ENCODE measurements at regions not wholly inside any gene's neighbourhood (a gene's known extent, or its start where the extent isn't known, plus 50 kb on each side); places are given as distances from the start of the nearest gene placed in this dataset.

DNA sequence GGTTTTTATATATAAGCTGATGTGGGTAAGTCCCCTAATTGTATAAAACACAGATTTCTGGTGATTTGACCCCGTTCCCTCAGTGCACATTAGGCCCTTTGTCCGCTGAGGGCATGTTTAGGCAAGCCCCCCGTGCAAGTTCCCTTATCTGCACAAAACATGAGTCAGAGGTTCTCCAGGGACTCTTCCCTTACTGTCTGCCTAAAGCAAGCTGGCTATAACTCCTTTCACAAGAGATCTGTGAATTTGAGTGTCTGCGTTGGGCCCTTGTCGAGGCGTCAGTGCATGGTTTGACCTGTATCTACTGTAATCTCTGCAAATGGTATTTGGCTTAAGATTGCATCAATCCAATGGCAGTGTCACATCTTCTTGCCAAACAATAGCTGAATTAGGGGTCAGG, 712.8 kb downstream of the CDH8 start:
- DNase-seq (ENCODE audit: low read depth), result no peak

DNA sequence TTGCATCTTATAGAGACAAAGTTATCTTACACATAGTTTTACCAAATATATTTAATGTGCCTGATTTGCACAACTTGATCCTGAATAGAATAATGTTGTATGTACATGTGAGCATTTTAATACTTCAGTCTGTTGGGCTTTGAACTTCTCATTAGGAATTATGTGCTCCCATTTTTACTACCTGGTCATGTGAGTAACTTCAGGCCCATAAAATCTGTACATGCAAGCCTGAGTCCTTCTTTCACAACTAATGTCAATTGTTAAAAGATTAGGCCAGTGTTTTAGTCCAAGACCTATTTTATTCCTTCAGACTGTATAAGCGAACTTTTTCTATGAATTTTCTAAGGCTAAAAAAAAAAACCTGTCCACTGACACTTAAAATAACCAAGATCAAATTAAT, 715.4 kb downstream of the CDH8 start:
- no peak for DNase-seq (ENCODE audit: low read depth)

DNA sequence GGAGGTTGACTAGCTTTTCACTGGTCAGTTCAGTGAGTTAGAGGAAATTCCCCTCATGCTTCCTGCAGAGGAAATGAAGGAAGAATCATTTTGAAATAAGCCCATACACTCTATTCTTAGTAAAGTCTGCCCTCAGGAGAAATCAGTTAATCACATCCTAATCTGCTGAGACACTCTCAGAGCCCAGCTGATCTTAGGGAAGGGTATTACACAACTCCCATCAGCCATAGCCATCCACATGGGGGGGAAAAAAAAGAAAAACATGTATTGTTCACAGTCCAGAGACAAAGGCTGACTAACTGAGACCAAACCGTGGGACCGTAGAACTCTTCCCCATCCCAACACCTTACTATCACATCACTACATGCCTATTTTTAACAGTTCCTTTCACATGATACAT, 722.3 kb downstream of the CDH8 start:
- no peak for DNase-seq (ENCODE audit: low read depth)

DNA sequence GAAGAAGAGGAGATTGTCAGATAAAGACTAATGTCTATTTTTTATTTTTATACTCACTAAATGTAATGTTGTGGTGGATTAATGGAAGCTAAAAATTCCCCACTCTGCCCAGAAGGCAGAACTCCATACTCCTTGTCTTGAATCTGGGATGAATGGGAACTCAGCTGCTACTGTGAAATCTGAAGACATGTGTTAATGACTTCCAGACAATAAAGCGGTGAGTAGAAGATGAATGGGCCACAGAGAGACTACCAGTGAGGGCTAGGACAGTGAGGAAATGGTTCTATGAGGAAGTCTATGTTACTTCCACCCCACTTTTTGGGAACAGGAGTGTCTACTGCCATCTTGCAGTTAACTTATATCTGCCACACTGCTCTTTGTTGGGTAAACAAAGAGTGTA, 726.9 kb downstream of the CDH8 start:
- no peak for DNase-seq (ENCODE audit: low read depth)

DNA sequence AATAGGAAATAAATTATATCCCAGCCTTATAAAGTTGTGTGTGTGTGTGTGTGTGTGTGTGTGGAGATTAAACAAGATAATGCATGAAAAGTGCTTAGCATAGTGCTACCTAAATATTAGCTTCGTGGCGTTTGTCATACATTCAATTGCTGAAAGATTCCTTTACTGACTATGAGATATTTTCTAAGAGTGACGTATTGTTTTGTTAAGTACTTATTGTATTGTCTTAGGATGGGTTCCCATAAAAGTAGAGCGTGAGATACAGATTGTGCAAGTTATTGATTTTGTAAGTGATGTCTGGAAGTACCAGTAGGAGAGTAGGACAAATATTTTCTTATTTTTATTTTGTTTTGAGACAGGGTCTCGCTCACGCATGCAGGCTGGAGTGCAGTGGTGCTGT, 730.0 kb downstream of the CDH8 start:
- DNase-seq (ENCODE audit: low read depth), result no peak

DNA sequence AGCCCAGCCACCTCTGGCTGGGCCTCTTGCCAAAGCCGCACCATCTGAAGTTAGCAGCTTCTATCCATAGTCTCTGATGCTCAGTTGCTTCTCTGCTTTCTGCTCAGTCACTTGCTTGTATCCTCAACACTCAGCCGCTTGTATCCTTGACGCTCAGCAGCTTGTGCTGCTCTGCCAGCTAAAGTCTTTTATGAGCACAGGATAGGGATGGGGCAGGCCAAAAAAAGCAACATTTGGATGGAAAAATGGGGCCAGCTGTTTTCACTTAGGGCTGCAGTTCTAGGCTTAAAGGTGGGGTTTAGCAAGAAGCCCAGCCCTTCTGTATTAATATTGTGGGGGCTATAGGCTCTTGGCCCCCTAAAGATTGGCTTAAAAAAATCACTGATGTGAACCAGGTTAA, 739.4 kb downstream of the CDH8 start:
- no peak for DNase-seq (ENCODE audit: low read depth)

DNA sequence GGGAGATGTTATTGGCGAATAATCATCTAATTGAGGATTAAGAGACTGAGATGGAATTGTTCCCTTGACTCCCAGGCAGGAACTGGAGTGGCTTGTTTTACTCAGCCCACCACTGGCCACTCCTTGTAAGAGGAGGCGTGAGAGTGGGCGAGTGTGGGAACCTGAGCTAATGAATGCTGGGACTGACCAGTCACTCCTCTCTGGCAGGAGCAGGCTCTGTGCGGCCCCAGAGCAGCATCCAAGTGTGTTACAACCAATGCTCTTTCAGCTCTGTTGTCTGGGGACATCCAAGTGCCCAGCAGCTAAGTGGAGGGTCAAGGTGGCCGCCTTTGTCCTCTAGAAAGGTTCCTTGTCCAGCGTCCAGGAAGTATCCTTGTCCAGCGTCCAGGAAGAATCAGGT, 739.9 kb downstream of the CDH8 start:
- no peak for DNase-seq (ENCODE audit: low read depth)

DNA sequence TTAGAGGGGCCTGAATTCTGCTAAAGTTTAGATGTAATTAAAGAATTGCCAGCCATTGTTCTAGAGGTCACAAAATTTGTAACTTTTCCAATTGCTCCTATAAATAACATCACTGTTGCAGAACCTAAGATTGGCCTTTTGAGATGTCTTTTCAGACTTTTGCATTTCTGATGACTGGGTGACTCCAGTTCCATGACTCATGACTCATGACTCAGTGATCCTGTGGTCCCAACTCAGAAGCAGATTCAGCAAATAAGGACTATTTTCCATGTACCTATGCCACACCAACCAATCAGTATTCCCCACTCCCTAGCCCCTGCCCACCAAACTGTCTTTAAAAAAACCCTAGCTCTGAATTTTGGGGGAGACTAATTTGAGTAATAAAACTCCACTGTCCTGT, 740.9 kb downstream of the CDH8 start:
- no peak for DNase-seq (ENCODE audit: low read depth)

DNA sequence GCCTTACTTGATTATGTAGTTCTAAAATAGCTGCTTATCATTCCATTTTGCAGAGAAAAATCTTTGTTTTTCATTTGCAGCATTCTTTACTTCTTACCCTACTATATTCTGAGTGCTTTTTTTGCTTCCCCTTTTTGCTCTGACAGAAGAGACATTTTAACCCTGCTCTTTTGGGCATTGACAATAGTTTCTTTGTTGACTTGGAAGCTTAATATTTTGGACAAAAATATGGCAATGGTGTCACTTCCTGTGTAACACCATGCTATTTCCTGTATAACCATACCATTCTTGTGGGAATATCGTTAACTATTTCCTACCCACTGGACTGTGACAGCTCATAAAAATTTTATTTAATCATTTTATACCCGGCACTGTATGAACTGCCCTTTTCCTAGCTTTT, 747.1 kb downstream of the CDH8 start:
- DNase-seq (ENCODE audit: low read depth), result no peak

DNA sequence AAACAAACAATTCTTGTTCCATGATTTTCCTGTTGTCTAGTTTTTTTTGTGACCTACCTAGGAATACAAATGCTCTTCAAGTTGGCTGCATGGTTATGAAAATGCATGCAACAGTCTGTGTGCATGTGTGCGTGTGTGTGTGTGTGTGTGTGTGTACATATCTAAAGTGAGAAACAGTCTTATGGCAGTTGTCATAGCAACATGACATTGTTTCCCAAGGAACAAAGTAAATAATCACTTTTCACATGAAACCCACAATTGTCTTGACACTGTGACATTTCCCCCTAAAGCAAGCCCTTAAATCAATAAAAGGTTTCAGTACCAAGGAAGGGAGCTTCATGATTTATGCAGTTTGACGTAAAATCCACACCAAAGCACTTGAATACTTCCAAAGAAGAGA, 758.4 kb downstream of the CDH8 start:
- no peak for DNase-seq (ENCODE audit: low read depth)

DNA sequence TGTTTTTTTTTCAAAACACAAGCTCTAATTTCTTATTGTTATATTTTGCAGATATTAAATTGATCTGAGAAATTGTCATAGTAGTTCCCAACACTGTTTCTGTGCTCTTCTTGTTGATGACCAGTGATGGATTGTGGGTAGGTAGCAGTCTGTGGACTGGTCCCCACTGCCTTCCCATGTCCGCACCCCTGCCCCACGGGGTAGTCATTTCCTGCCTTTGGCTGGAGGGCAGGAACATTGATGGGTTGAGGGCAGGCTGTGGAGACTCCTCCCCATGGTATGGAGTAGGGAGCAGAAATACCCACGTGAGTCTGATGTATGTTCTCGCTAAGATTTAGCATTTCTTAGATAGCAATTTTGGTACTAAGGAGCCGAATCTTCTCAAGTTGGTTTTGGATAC, 762.0 kb downstream of the CDH8 start:
- no peak for DNase-seq (ENCODE audit: low read depth)

DNA sequence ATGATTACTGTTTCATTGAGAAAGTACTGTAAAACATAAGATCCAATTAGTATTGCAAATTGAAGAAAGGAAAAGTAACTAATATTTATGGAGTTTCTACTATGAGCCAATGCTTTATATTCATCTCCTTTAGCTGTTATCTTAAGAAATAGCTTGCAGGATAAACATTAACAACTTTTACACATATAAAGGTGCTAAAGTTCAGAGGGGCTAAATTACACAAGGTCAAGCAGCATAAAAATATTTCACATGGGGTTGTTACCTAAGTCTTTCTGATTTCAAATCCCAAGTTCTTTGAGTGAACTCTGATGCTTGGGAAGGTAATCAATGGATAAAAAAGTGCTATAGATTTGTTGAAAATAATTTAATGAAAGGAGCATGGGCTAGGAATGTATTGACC, 765.5 kb downstream of the CDH8 start:
- no peak for DNase-seq (ENCODE audit: low read depth)

DNA sequence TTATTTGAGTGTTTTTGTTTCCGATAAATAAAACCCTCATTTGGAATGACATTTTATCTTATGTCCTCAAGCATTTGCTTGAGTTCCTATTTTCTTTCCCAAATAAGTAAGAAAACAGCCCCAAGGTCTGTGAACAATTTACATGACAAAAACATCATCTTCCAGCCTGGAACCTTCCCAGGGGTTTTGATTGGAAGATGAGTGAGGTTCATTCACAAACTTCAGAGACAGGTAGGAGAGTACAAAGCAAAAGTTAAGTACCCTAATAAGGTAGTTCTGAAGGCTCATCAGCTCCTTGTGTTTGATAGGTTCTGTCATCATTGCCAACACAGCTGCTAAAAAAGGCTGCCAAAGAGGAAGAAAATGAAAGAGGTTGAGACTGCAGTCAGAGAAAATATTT, 772.8 kb downstream of the CDH8 start:
- no peak for DNase-seq (ENCODE audit: low read depth)

DNA sequence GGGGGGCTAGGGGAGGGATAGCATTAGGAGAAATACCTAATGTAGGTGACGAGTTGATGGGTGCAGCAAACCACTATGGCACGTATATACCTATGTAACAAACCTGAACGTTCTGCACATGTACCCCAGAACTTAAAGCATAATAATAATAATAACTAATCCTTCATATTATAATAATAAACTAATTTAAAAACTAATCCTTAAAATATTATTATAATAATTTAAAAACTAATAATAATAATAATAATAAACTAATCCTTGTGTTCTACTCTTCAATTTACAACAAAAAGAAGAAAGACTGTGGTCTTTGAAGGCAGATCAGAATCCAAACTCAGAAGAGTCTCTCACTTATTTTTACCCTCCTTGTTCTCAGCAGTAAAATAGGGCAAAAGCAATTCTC, 774.9 kb downstream of the CDH8 start:
- no peak for DNase-seq (ENCODE audit: low read depth)

DNA sequence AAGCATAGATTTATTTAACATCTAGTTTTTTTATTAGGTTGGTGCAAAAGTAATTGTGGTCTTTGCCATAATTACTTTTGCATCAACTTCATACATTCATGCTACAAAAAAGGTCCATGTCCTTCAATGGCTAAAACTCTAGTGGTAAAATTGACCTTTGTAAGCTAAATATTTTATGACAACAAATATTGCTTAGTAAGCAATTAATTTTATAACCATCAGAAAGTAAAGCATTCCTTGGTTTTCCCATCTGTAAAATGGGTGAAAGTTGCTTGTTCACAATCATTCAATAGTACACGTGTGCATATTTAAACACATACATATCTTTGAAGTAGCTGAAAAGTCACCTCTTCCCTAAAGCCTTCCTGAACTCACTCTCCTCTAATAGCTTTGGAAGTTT, 789.6 kb downstream of the CDH8 start:
- DNase-seq (ENCODE audit: low read depth), result no peak

DNA sequence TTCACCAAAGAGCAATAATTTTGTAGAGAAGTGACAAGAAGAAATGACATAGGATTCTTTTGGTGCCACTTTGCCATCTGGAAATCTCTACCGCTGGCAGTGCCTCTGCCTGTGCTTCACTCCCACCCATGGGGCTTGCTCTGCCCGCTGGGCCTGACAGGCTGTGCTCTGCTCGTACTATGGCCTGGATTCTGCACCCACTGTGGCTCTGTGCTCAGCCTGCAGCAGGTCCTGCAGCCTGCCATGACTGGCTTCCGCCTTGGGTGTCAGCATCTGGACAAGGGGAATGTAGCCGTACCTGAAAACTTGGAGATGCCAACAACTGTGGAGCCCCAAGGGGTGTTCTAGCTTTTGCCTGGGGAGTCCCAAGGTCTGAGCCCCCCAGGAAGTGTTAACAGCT, 792.3 kb downstream of the CDH8 start:
- DNase-seq (ENCODE audit: low read depth), result no peak

DNA sequence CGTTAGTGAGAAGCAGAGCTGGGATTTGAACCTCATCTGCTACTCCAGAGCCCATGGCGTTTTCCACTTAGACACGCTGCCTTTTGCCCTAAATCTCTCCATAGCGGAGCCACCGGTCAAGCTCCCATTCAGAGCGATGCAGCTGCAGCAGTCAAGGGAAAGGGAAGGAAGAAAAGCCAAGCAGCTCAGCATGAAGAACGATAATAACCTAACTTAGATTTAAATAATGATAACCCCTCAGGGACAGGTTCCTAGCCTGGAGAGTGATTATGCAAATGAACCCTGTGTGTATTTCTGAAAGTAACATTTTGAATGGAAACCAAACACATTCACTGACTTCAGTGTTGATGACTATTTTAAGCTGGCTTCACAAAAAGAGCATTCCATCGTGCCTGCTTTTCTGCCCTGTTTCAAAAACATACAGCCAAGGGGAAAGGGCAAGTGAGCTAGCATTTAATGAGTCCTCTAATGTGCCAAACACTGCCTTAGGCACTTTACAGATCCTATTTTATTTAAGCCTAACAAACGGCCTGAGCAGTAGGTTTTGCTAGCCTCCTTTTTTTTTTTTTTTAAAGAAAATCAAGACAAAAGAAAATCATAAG, 798.3 kb downstream of the CDH8 start:
- DNase-seq (ENCODE audit: low read depth), result no peak

DNA sequence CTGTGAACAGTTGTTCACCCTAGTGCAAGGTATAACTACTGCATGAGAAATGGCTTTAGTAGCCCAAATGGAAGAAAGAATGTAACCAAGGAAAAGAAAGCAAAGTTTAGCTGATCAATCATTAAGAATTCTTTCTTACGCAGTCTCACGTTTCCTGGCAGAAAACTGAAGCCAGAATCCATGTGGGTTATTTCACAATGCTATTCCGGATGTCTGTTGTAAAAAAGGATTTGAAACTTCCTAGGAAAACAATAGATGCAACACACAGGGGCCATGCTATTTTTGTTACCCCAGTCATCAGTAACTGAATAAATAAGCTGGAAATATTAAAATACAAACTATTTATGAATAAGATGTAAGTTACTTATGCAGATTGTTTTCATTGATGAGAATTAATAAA, 802.5 kb downstream of the CDH8 start:
- DNase-seq (ENCODE audit: low read depth), result peak; percentile 11

DNA sequence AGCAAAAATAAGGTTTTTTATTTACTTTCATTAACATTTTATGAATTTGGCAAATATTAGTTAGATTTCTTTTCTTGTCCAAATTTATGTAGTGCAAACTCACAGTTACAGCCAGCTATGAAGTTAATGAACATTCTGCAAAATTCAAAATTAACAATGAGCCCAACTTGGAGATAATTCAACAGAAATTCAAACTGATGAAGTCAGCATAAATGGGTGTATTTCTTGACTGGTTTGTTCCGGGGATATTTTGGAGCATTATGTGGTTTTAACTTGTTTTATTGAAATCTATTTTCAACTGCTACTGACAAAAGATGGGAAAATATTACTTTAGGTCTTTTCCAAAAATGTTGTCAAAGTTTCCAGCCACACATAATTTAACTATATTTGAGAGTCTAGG, 807.9 kb downstream of the CDH8 start:
- DNase-seq (ENCODE audit: low read depth), result no peak

DNA sequence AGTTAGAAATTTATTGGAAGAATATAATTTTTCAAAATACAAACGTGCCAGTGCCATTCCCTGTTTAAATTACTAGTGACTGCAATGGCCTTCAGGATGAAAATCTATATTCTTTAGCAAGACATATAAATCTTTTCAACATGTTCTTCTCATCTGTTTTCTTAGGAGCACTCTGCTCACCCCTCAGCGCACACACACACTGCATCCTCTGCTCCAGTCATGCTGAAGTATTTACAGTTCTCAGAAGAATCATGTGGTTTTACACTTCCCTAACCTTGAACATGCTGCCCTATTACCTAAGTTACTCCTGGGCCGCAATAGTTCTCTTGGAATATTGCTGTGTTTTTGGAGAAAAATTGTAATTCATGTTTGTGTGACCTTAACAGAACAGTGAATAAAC, 820.6 kb downstream of the CDH8 start:
- no peak for DNase-seq (ENCODE audit: low read depth)

DNA sequence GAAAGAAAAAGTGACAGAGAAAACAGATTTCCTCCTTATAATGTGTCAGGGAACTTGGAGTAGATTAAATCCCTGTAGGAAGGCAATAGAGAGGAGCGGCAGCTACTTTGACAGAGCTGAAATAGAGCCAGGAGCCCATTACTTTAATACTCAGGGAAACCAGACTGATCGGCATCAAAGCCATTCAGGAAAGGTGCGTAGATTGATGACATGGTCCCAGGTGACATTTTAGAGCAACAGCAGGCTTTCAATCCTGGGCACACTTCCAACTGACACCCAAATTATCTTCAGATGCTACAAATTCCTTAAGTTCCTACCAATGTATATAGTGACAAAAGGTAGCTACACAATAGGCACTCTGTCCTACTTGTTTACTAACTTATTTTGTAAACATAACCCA, 821.5 kb downstream of the CDH8 start:
- DNase-seq (ENCODE audit: low read depth), result no peak

DNA sequence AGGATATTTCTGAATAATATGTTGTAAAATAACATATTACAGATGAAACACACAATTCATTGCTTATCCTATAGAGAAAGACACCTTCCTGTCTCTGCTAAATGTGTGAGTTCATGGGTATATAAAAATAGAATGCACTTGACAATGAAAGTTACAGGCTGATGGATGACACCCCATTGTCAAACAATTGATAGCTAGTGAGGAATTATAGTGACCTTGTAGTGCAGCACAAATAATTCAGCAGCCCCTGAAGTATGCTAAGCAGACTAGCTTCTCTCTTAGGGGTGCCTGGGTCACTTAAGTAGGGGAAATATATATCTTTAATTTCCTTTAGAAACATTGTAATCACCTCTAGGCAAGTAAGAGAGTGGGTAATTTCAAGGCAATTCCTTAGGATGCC, 826.2 kb downstream of the CDH8 start:
- no peak for DNase-seq (ENCODE audit: low read depth)

DNA sequence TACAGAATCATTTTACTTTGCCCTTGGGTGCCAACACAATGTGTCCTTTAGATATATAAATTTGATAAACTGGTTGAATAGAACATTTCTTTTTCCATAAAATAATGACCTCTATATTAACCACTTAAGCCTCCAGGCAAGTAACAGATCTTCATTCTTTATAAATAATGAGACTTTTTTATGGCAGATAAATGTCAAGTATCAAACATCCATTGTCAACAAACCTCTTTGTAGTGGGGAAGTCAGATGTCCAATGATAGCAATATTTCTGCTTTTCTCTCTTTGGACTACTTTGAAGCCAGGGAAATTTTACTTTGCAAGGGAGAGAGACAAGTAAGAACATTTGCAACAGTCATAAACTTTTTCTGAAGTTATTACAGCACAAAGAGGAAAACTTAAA, 841.2 kb downstream of the CDH8 start:
- DNase-seq (ENCODE audit: low read depth), result no peak

DNA sequence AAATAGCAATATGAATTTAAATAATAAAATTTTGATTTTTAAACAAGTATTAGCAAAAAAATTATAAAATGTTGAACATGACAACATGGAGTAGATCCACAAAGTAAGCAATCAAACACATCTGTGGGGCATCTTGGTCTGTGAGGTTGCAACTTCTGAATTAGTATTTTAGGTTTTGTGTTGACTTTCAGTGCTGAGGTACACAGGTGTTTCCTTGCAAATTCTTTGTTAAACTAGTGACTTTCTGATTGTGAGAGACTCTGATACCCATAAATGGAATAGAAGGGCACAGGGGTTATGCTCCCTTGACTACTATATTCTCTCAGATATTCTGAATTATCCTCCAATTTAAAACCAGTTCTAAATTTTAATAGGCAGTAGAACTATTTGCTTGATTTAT, 841.7 kb downstream of the CDH8 start:
- DNase-seq (ENCODE audit: low read depth), result no peak

DNA sequence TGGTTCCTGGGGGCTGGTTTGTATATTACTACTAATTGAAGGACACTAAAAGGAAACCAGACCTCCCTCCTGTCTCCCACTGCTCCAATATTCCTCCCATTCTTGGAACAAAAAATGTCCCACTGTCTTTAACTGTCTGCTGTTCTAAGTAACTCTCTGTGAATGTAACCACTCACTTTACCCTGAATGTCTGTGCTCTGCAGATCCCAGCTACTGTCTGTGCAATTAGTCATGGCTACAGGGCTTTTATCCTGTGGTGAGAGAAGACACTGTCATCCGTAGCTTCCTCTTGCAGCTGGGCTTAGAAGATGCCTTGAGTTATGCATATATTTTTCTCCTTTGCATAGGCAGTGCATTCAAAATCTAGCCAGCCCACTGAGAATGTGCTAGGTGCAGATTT, 853.8 kb downstream of the CDH8 start:
- no peak for DNase-seq (ENCODE audit: low read depth)
